Astrocyte (in vitro differentiated cells and primary cell): ENCODE measurements at regions not wholly inside any gene's neighbourhood (a gene's known extent, or its start where the extent isn't known, plus 50 kb on each side); places are given as distances from the start of the nearest gene placed in this dataset.
"Not testable (repeated sequence)": the region's sequence is repeated elsewhere in the genome, so short reads cannot be mapped to it uniquely, and the experiment has no call there.

ENCODE experiments used
- DNase-seq: peaks from one replicate; pipeline ENCODE4 v3.0.0-alpha.2; 2010; ENCODE audit warnings: low read depth
- FAIRE-seq: peaks from 2 replicates; lab custom pipeline; 2011; peaks lifted over from hg19 to GRCh38; lab: Jason Lieb, UNC
- H2AFZ ChIP-seq: 2 replicates; pipeline ENCODE4 v1.6.0; 2012; ENCODE audit warnings: low read depth, low read length, inconsistent platforms
- H3K27ac ChIP-seq: 2 replicates; pipeline ENCODE4 v1.5.1; 2011; ENCODE audit warnings: low read depth, low read length, inconsistent platforms
- H3K27me3 ChIP-seq: 2 replicates; pipeline ENCODE4 v1.6.0; 2011; ENCODE audit warnings: low read length, inconsistent platforms; ENCODE audit not compliant: insufficient read depth
- H3K36me3 ChIP-seq: 2 replicates; pipeline ENCODE4 v1.5.1; 2011; ENCODE audit warnings: low read length, inconsistent platforms; ENCODE audit not compliant: insufficient read depth
- H3K4me1 ChIP-seq: 2 replicates; pipeline ENCODE4 v1.5.1; 2011; ENCODE audit warnings: low read length, inconsistent platforms; ENCODE audit not compliant: insufficient read depth
- H3K4me2 ChIP-seq: 2 replicates; pipeline ENCODE4 v1.6.0; 2012; ENCODE audit warnings: low read length, inconsistent platforms
- H3K4me3 ChIP-seq: 2 replicates; pipeline ENCODE4 v1.5.1; 2011; ENCODE audit warnings: low read depth, mild to moderate bottlenecking, low read length, inconsistent platforms; ENCODE audit not compliant: insufficient read depth
- H3K79me2 ChIP-seq: 2 replicates; pipeline ENCODE4 v1.6.0; 2012; ENCODE audit warnings: mild to moderate bottlenecking, low read length, inconsistent platforms; ENCODE audit not compliant: insufficient read depth
- H3K9ac ChIP-seq: 2 replicates; pipeline ENCODE4 v1.6.0; 2012; ENCODE audit warnings: mild to moderate bottlenecking, low read length, inconsistent platforms
- H3K9me3 ChIP-seq: 2 replicates; pipeline ENCODE4 v1.5.1; 2012; ENCODE audit warnings: low read depth, mild to moderate bottlenecking, low read length, inconsistent platforms; ENCODE audit not compliant: insufficient read depth
- H4K20me1 ChIP-seq: 2 replicates; pipeline ENCODE4 v1.6.0; 2012; ENCODE audit warnings: low read length, inconsistent platforms; ENCODE audit not compliant: insufficient read depth
- H3K27ac Mint-ChIP-seq: one replicate; pipeline ENCODE4 v1.8.0; 2021; ENCODE audit warnings: mild to moderate bottlenecking, mixed read lengths; ENCODE audit not compliant: unreplicated experiment
- H3K27me3 Mint-ChIP-seq: one replicate; pipeline ENCODE4 v1.8.0; 2021; ENCODE audit warnings: low read depth, mixed read lengths; ENCODE audit not compliant: unreplicated experiment
- H3K36me3 Mint-ChIP-seq: one replicate; pipeline ENCODE4 v1.8.0; 2021; ENCODE audit warnings: low read depth, mixed read lengths; ENCODE audit not compliant: unreplicated experiment
- H3K4me1 Mint-ChIP-seq: one replicate; pipeline ENCODE4 v1.8.0; 2021; ENCODE audit warnings: low read depth, mixed read lengths; ENCODE audit not compliant: unreplicated experiment
- H3K4me3 Mint-ChIP-seq: one replicate; pipeline ENCODE4 v1.8.0; 2021; ENCODE audit warnings: mild to moderate bottlenecking, moderate library complexity, mixed read lengths; ENCODE audit not compliant: unreplicated experiment
- H3K9me3 Mint-ChIP-seq: one replicate; pipeline ENCODE4 v1.8.0; 2021; ENCODE audit warnings: mild to moderate bottlenecking, mixed read lengths; ENCODE audit not compliant: unreplicated experiment
- CTCF ChIP-seq: IDR thresholded peaks from 2 replicates; pipeline ENCODE4 v1.5.1; 2011; ENCODE audit warnings: low read depth, mild to moderate bottlenecking, inconsistent platforms, low read length, moderate library complexity; ENCODE audit not compliant: insufficient read depth
- EZH2 ChIP-seq: IDR thresholded peaks from 2 replicates; pipeline ENCODE4 v1.6.1; 2012; ENCODE audit warnings: mild to moderate bottlenecking, low read length, inconsistent platforms; ENCODE audit not compliant: insufficient read depth

GRCh38 chr4:184913356-184914143 lies 87.8 kb upstream of the ACSL1 start:
- no peaks in the 10 kb centered on the region for H3K27me3 ChIP-seq
- H3K4me3 ChIP-seq: no peak overlapping the region
- FAIRE-seq (no peak), DNase-seq (no peak)
- peaks cover 69% of the 10 kb centered on the region for H3K9me3 Mint-ChIP-seq
- H3K27me3 Mint-ChIP-seq: peaks cover 19% of the 10 kb centered on the region
- H3K36me3 ChIP-seq: no peaks in the 10 kb centered on the region
- H3K4me1 ChIP-seq: no peaks in the 10 kb centered on the region
- no peak overlapping the region for H3K27ac Mint-ChIP-seq
- no peak overlapping the region for H3K4me2 ChIP-seq
- H3K27ac ChIP-seq: no peak overlapping the region
- H3K36me3 Mint-ChIP-seq: peaks cover 3% of the 10 kb centered on the region
- no peaks in the 10 kb centered on the region for H3K79me2 ChIP-seq
- no peak overlapping the region for H2AFZ ChIP-seq
- TF ChIP-seq EZH2 (no peak), CTCF (no peak)
- H3K4me1 Mint-ChIP-seq: no peaks in the 10 kb centered on the region
- peaks cover 8% of the 10 kb centered on the region for H3K9me3 ChIP-seq
- no peak overlapping the region for H3K4me3 Mint-ChIP-seq
- H3K9ac ChIP-seq: no peak overlapping the region
- H4K20me1 ChIP-seq: no peaks in the 10 kb centered on the region

- FAIRE-seq, H3K36me3 Mint-ChIP-seq: not testable (repeated sequence)
These were observed 93.0 kb upstream of the ACSL1 start for GRCh38 chr4:184918799-184919198.

GRCh38 chr4:184921456-184921855 lies 95.7 kb upstream of the ACSL1 start:
- no peak overlapping the region for H3K27ac ChIP-seq
- H3K9me3 Mint-ChIP-seq: peaks cover 22% of the 10 kb centered on the region
- H2AFZ ChIP-seq: no peak overlapping the region
- H3K9ac ChIP-seq: no peak overlapping the region
- peaks cover 23% of the 10 kb centered on the region for H3K27me3 Mint-ChIP-seq
- no peaks in the 10 kb centered on the region for H3K79me2 ChIP-seq
- no peak overlapping the region for H3K27ac Mint-ChIP-seq
- H3K36me3 Mint-ChIP-seq: no peaks in the 10 kb centered on the region
- DNase-seq (no peak), FAIRE-seq (no peak)
- TF ChIP-seq CTCF (no peak), EZH2 (no peak)
- no peaks in the 10 kb centered on the region for H3K4me1 Mint-ChIP-seq
- no peaks in the 10 kb centered on the region for H4K20me1 ChIP-seq
- no peaks in the 10 kb centered on the region for H3K4me1 ChIP-seq
- no peak overlapping the region for H3K4me3 ChIP-seq
- H3K27me3 ChIP-seq: no peaks in the 10 kb centered on the region
- no peaks in the 10 kb centered on the region for H3K9me3 ChIP-seq
- no peaks in the 10 kb centered on the region for H3K36me3 ChIP-seq
- no peak overlapping the region for H3K4me2 ChIP-seq
- H3K4me3 Mint-ChIP-seq: no peak overlapping the region

More at GRCh38 chr4:184918799-184919198, 93.0 kb upstream of the ACSL1 start:
- H3K4me2 ChIP-seq, H3K27ac ChIP-seq, H3K27me3 ChIP-seq, H3K4me1 ChIP-seq, H2AFZ ChIP-seq, H3K79me2 ChIP-seq, H3K36me3 ChIP-seq, H3K4me1 Mint-ChIP-seq, H3K27ac Mint-ChIP-seq, H3K4me3 Mint-ChIP-seq, H4K20me1 ChIP-seq, H3K9me3 ChIP-seq, DNase-seq, H3K9ac ChIP-seq, H3K4me3 ChIP-seq: not testable (repeated sequence)
- H3K27me3 Mint-ChIP-seq: peaks cover 26% of the 10 kb centered on the region
- peaks cover 38% of the 10 kb centered on the region for H3K9me3 Mint-ChIP-seq
